AG09309 (cell line): ENCODE measurements at regions not wholly inside any gene's neighbourhood (a gene's known extent, or its start where the extent isn't known, plus 50 kb on each side); places are given as distances from the start of the nearest gene placed in this dataset.

Experiments
- DNase-seq: peaks from one replicate; pipeline ENCODE4 v3.0.0-alpha.2; 2010; ENCODE audit warnings: low read depth
- H3K4me3 ChIP-seq: 2 replicates; pipeline ENCODE4 v1.5.1; 2011; ENCODE audit warnings: mild to moderate bottlenecking, low read depth, low read length, moderate library complexity; ENCODE audit not compliant: control insufficient read depth
- CTCF ChIP-seq: IDR thresholded peaks from 2 replicates; pipeline ENCODE4 v1.5.1; 2011; ENCODE audit warnings: mild to moderate bottlenecking, low read depth, low read length, inconsistent platforms; ENCODE audit not compliant: insufficient read depth, control insufficient read depth; ENCODE audit errors: missing control alignments

GRCh38 chr3:144557515-144557914 is 585.9 kb downstream of the DIPK2A start:
- no peak for DNase-seq
- TF ChIP-seq CTCF: no peak
- no peak overlapping the region for H3K4me3 ChIP-seq

GRCh38 chr3:144564011-144564410 is 592.4 kb downstream of the DIPK2A start:
- no peak overlapping the region for H3K4me3 ChIP-seq
- DNase-seq: no peak
- no peak for TF ChIP-seq CTCF

GRCh38 chr3:144566320-144566719 is 594.7 kb downstream of the DIPK2A start:
- no peak overlapping the region for H3K4me3 ChIP-seq
- no peak for DNase-seq
- no peak for TF ChIP-seq CTCF

- no peak for TF ChIP-seq CTCF
- no peak for DNase-seq
- no peak overlapping the region for H3K4me3 ChIP-seq
Observed at GRCh38 chr3:144569651-144570050, 598.0 kb downstream of the DIPK2A start.

GRCh38 chr3:144583871-144584270 is 612.2 kb downstream of the DIPK2A start:
- no peak overlapping the region for H3K4me3 ChIP-seq
- DNase-seq: no peak
- TF ChIP-seq CTCF: no peak

GRCh38 chr3:144585408-144585807 is 613.8 kb downstream of the DIPK2A start:
- no peak for TF ChIP-seq CTCF
- no peak overlapping the region for H3K4me3 ChIP-seq
- DNase-seq: no peak

GRCh38 chr3:144585953-144586352 is 614.3 kb downstream of the DIPK2A start:
- no peak for DNase-seq
- TF ChIP-seq CTCF: no peak
- H3K4me3 ChIP-seq: no peak overlapping the region
